HG02678 (cell line): ENCODE measurements at regions not wholly inside any gene's neighbourhood (a gene's known extent, or its start where the extent isn't known, plus 50 kb on each side); places are given as distances from the start of the nearest gene placed in this dataset.

Source experiments
- ATAC-seq: cut with Tn5 transposase; IDR thresholded peaks from one replicate; pipeline ENCODE4 v1.9.1; 2021; ENCODE audit warnings: mild to moderate bottlenecking, moderate library complexity; ENCODE audit not compliant: unreplicated experiment

GRCh38 chr4:117324851-117325491 lies 239.6 kb upstream of the TRAM1L1 start:
- no peak for ATAC-seq

- no peak for ATAC-seq
These were observed 240.7 kb upstream of the TRAM1L1 start for GRCh38 chr4:117326091-117326490.

GRCh38 chr4:117327491-117327890 lies 242.1 kb upstream of the TRAM1L1 start:
- no peak for ATAC-seq

- ATAC-seq: no peak
These were observed 243.0 kb upstream of the TRAM1L1 start for GRCh38 chr4:117328333-117328732.

- no peak for ATAC-seq
These were observed 246.4 kb upstream of the TRAM1L1 start for GRCh38 chr4:117331817-117332216.

GRCh38 chr4:117334451-117335188 lies 249.2 kb upstream of the TRAM1L1 start:
- no peak for ATAC-seq

GRCh38 chr4:117357437-117357836 lies 272.1 kb upstream of the TRAM1L1 start:
- no peak for ATAC-seq

- no peak for ATAC-seq
These were observed 272.5 kb upstream of the TRAM1L1 start for GRCh38 chr4:117357866-117358265.

GRCh38 chr4:117370944-117371668 lies 285.7 kb upstream of the TRAM1L1 start:
- ATAC-seq: no peak

GRCh38 chr4:117375101-117375500 lies 289.7 kb upstream of the TRAM1L1 start:
- ATAC-seq: no peak

GRCh38 chr4:117376692-117377091 lies 291.3 kb upstream of the TRAM1L1 start:
- no peak for ATAC-seq

GRCh38 chr4:117378942-117379341 lies 293.6 kb upstream of the TRAM1L1 start:
- no peak for ATAC-seq

GRCh38 chr4:117383468-117383867 lies 298.1 kb upstream of the TRAM1L1 start:
- ATAC-seq: no peak

GRCh38 chr4:117385526-117385925 lies 300.1 kb upstream of the TRAM1L1 start:
- no peak for ATAC-seq

- no peak for ATAC-seq
These were observed 301.7 kb upstream of the TRAM1L1 start for GRCh38 chr4:117387072-117387471.

GRCh38 chr4:117400039-117400835 lies 314.9 kb upstream of the TRAM1L1 start:
- ATAC-seq: no peak

GRCh38 chr4:117412661-117413060 lies 327.3 kb upstream of the TRAM1L1 start:
- ATAC-seq: no peak

GRCh38 chr4:117417856-117418255 lies 332.5 kb upstream of the TRAM1L1 start:
- ATAC-seq: no peak

GRCh38 chr4:117420948-117421347 lies 335.6 kb upstream of the TRAM1L1 start:
- no peak for ATAC-seq

GRCh38 chr4:117421706-117422105 lies 336.3 kb upstream of the TRAM1L1 start:
- ATAC-seq: no peak

GRCh38 chr4:117422297-117422696 lies 336.9 kb upstream of the TRAM1L1 start:
- ATAC-seq: no peak
